Cardiac septum (tissue), 1 donor: ENCODE measurements at regions not wholly inside any gene's neighbourhood (a gene's known extent, or its start where the extent isn't known, plus 50 kb on each side); places are given as distances from the start of the nearest gene placed in this dataset. TPM values are rescaled to one million over a fixed set of nuclear protein-coding genes. Genes with fewer than 3 reads are reported as not detected.

Experiments used
- DNase-seq: peaks from one replicate; pipeline ENCODE4 v3.0.0-alpha.2; 2020; ENCODE audit warnings: low spot score
- intact Hi-C: fragments of 100-400 bp; cut with DNase I; formaldehyde crosslinking; loops from one replicate; pipeline ENCODE4 v1.14.0; 2022
- microRNA-seq: library from miRNA; unstranded; fragments of <30 nt; microRNA quantifications from one replicate; pipeline ENCODE4 v1.2.0, GENCODE V29; 2020
- donor health status: DM: no; HTN: no; CAD: no.

DNA sequence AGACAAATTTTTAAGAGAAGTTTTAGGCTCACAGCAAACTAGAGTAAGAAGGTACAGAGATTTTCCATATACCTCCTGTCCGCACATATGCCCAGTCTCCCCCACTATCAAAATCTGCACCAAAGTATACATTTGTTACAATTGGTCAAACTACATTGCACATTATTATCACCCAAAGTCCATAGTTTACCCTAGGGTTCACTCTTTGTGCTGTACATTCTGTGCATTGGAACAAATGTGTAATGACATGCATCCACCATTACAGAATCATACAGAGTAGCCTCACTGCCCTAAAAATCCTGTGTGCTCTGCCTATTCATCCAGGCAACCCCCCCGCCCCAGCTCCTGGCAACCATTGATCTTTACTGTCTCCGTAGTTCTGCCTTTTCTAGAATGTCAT lies 61.7 kb upstream of the SPRED2 start:
- intact Hi-C loops = no loop called here
- no peak for DNase-seq

- no peak for DNase-seq
Observed at GRCh38 chr2:65491381-65491905, 59.0 kb upstream of the SPRED2 start.

DNA sequence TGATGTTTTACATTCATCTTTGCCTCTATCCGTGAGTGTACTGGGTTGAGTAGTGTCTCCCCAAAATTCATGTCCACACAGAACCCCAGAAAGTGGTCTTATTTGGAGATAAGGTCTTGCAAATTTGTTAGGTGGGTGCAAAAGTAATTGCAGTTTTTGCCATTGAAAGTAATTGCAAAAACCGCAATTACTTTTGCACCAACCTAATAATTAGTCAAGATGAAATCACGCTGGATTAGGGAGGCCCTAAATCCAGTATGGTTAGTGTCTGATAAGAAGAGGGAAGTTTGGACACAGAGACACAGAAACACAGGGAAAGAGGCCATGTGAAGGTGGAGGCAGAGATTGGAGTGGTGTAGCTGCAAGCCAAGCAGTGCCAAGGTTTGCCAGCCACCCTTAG lies 57.8 kb upstream of the SPRED2 start:
- DNase-seq = no peak
- intact Hi-C loops = no loop called here

More at GRCh38 chr2:65491381-65491905, 59.0 kb upstream of the SPRED2 start:
- intact Hi-C loops = no loop called here

GRCh38 chr2:65489269-65489668 lies 56.9 kb upstream of the SPRED2 start:
- intact Hi-C loops = no loop called here
- DNase-seq = no peak

DNA sequence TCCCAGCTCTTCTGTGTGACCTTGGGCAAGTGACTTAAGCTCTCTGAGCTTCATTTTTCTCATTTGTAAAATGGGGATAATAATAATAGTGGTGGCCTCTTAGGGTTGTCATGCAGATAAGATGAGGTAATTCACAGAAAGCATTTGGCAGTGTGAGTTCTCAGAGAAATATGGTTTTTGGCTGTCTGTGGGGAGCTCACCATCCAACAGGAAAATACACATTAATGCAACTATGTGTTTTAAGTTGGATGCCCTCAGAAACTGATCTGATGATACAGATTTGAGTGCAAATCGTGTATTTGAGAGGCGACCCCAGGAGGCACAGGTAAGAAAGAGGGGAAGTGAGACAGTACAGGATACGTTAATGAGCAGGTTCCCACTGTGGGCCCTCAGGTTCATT lies 56.1 kb upstream of the SPRED2 start:
- intact Hi-C loops = no loop called here
- DNase-seq = no peak

- intact Hi-C loops = no loop called here
- DNase-seq = no peak
Observed at GRCh38 chr2:65487404-65487803, 55.0 kb upstream of the SPRED2 start.

DNA sequence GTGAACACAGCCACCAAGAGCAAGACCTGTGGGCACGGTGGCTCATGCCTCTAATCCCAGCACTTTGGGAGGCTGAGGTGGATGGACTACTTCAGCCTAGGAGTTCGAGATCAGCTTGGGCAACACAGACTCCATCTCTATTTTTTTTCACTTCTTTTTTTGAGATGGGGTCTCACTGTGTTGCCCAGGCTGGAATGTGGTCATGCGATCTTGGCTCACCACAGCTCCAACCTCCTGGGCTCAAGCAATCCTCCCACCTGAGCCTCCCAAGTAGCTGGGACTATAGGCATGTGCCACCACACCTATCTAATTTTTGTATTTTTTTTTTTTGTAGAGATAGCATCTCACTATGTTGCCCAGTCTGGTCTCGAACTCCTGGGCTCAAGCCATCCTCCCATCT lies 54.4 kb upstream of the SPRED2 start:
- DNase-seq = no peak
- intact Hi-C loops = no loop called here

DNA sequence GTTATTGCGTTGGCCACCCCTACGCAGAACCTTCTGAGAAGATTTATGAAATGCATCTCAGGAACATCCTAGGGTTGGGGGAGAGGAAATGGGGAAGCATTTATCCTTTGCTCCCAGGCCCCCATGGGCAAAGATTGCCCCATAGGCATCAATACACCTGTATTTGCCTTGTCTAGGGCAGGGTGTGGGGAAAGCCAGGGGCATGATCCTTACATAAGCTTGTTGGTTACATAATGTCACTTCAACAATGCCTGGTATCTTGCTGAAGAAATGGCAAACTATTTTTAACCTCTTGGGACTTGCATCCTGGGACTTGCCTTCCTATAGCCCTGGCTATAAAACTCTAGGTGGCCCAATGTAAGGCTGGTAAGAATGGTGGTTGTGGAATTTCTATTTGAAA lies 53.9 kb upstream of the SPRED2 start:
- intact Hi-C loops = no loop called here
- DNase-seq = no peak

DNA sequence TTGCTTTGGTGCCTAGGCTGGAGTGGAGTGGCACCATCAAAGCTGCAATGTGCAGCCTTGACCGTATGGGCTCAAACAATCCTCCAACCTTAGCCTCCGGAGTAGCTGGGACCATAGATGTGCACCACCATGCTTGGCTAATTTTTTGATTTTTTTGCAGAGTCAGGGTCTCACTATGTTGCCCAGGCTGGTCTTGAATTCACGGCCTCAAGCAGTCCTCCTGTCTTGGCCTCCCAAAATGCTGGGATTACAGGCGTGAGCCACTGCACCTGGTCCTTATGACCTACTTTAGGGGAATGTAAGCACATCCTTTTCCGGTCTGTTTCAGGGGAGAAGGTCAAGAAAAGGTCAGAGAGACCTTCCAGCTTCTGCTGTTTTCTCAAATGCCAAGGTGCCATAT lies 53.4 kb upstream of the SPRED2 start:
- intact Hi-C loops = no loop called here
- DNase-seq = no peak

DNA sequence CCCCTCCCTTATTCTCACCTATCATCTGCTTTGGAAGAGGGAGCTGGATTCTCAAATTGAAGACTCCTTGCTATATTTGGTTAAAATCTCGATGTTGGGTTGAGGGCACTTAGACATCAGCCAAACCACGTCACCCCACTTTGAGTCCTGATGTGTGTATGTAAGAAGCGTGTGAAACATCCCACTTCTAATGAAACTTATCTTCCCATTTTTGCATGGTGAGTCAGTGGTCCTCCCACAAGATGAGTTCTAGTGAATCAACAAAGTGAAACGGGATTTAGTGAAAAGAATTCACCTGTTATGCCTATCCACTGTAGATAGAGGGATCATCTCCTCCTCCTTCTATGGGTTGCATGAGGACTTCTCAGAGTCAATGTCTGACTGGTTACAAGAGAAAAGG lies 51.4 kb upstream of the SPRED2 start:
- intact Hi-C loops = no loop called here
- no peak for DNase-seq

DNA sequence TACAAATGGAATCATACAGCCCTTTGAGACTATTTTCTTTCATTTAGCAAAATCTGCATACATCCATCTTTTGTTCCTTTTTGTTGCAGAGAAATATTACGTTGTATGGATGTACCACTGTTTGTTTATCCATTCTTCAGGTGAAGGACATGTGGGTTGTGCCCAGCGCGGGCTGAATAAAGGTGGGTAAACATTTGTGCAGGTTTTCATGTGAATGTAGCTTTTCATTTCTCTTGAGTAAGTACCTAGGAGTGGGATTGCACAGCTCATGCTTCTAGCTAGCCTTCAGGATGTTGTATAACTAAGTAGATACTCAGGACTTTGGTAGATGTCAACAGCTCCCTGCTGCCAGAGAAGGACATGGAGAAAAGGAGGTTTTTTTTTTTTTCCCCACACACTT lies 50.6 kb upstream of the SPRED2 start:
- DNase-seq = no peak
- intact Hi-C loops = no loop called here

Small RNA genes lying in the stretch of these regions (microRNA-seq; reads per million reads assigned to microRNA genes)
- gene MIR4778 = not detected
